ENCODE measurements at regions not wholly inside any gene's neighbourhood (a gene's known extent, or its start where the extent isn't known, plus 50 kb on each side); places are given as distances from the start of the nearest gene placed in this dataset.

- TF ChIP-seq, protein P1, sequence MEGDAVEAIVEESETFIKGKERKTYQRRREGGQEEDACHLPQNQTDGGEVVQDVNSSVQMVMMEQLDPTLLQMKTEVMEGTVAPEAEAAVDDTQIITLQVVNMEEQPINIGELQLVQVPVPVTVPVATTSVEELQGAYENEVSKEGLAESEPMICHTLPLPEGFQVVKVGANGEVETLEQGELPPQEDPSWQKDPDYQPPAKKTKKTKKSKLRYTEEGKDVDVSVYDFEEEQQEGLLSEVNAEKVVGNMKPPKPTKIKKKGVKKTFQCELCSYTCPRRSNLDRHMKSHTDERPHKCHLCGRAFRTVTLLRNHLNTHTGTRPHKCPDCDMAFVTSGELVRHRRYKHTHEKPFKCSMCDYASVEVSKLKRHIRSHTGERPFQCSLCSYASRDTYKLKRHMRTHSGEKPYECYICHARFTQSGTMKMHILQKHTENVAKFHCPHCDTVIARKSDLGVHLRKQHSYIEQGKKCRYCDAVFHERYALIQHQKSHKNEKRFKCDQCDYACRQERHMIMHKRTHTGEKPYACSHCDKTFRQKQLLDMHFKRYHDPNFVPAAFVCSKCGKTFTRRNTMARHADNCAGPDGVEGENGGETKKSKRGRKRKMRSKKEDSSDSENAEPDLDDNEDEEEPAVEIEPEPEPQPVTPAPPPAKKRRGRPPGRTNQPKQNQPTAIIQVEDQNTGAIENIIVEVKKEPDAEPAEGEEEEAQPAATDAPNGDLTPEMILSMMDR (IDR thresholded peaks at IDR 0.05), result no peak
- Mint-ChIP-seq H3K36me3 (ENCODE audit: low read depth) (no peaks in the 10 kb centered on the region), H3K9me3 (ENCODE audit: low read depth) (peaks cover 7% of the 10 kb centered on the region), H3K4me3 (ENCODE audit: unreplicated experiment) (no peak overlapping the region), H3K27ac (ENCODE audit: unreplicated experiment) (no peak overlapping the region), H3K27me3 (ENCODE audit: low read depth) (no peaks in the 10 kb centered on the region), H3K4me1 (ENCODE audit: low read depth) (peaks cover 17% of the 10 kb centered on the region)
- DNase-seq (ENCODE audit: low spot score), result no peak
These were observed 416.2 kb upstream of the GHITM start for GRCh38 chr10:83723080-83723479.

DNA sequence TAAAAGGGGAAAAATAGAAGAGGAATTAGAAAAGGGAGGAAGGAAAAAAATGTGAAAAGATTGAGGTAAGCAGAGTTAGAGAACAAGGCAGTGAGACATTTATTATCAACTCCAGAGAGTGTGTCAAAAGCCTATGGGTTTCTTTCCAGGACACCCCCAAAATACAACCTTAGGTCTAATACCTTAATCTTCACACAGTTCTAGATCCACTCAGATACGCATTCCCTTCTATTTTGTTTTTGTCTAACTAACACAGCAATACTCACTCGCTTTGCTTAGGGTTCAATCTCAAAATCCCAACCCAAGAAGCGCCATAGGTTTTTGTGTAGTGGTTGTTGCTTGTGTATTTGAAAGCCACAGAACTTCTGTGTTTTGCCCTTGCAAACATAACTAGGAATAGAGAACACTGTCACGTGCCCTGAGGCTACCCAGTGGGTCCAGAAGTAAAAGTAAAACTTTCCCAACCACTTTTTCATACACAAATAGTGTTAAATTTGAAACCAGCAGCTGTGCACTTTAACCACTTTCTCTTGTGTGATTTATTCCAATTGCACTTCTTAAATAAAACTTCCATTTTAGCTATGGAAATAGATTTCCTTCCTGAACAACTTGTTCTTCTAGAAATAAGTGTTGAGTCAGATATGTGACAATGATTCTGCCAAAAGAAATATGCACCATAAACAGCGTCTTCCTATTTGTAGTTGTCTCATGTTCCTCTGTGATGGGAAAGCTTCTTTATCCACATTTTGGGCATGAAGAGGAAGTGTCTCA, 414.7 kb upstream of the GHITM start:
- Mint-ChIP-seq H3K4me3 (ENCODE audit: unreplicated experiment) (no peak overlapping the region), H3K27ac (ENCODE audit: unreplicated experiment) (no peak overlapping the region), H3K4me1 (ENCODE audit: low read depth) (peaks cover 17% of the 10 kb centered on the region), H3K36me3 (ENCODE audit: low read depth) (no peaks in the 10 kb centered on the region), H3K27me3 (ENCODE audit: low read depth) (no peaks in the 10 kb centered on the region), H3K9me3 (ENCODE audit: low read depth) (peaks cover 7% of the 10 kb centered on the region)
- TF ChIP-seq, protein P1 (IDR thresholded peaks at IDR 0.05), result no peak
- DNase-seq (ENCODE audit: low spot score), result no peak

DNA sequence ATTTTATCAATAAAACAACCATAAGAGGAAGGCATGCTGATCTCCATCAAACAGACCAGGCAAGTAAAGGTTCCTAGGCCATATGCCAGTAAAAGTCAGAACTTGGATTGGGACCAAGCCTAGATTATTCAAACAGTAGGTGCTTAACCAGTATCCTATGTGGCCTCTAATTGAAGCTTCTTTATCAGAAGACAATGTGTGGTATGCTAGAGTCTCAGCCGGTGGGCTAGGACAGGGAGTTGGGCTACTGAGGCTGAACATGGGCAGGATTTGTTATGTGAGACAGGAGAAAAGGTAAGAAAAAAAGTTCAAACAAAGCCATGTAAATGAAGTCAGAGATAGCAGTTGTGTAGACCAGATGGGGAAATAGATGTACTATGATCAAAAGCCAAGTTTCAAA, 413.7 kb upstream of the GHITM start:
- no peaks in the 10 kb centered on the region for H3K36me3 Mint-ChIP-seq (ENCODE audit: low read depth)
- no peak for DNase-seq (ENCODE audit: low spot score)
- H3K27me3 Mint-ChIP-seq (ENCODE audit: low read depth), result no peaks in the 10 kb centered on the region
- no peak overlapping the region for H3K4me3 Mint-ChIP-seq (ENCODE audit: unreplicated experiment)
- peaks cover 4% of the 10 kb centered on the region for H3K9me3 Mint-ChIP-seq (ENCODE audit: low read depth)
- H3K4me1 Mint-ChIP-seq (ENCODE audit: low read depth), result peaks cover 17% of the 10 kb centered on the region
- H3K27ac Mint-ChIP-seq (ENCODE audit: unreplicated experiment), result no peak overlapping the region
- TF ChIP-seq, protein P1 (IDR thresholded peaks at IDR 0.05), result no peak

- H3K9me3 Mint-ChIP-seq (ENCODE audit: low read depth), result peaks cover 31% of the 10 kb centered on the region
- H3K4me3 Mint-ChIP-seq (ENCODE audit: unreplicated experiment), result no peak overlapping the region
- H3K4me1 Mint-ChIP-seq (ENCODE audit: low read depth), result no peaks in the 10 kb centered on the region
- H3K27ac Mint-ChIP-seq (ENCODE audit: unreplicated experiment), result no peak overlapping the region
- TF ChIP-seq, protein P1 (IDR thresholded peaks at IDR 0.05), result no peak
- peaks cover 5% of the 10 kb centered on the region for H3K36me3 Mint-ChIP-seq (ENCODE audit: low read depth)
- no peak for DNase-seq (ENCODE audit: low spot score)
- H3K27me3 Mint-ChIP-seq (ENCODE audit: low read depth), result no peaks in the 10 kb centered on the region
These were observed 405.0 kb upstream of the GHITM start for GRCh38 chr10:83734278-83734677.

DNA sequence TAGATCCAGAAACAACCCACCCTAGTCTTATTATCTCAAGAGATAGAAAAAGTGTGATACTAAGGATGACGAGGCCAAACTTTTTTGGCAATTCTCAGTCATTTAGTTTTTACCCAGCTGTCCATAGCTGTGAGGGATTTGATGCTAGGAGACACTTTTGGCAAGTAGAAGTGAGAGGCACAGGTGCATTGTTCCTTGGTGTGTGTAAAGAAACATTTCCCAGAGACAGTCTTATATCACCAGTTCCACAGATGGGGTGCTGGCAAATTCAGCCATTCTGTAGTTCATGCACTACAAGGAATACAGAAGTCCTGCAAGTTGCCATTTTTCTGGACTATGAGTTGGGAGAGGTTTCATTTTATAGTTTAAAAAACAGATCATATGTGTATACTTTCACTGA, 403.3 kb upstream of the GHITM start:
- Mint-ChIP-seq H3K36me3 (ENCODE audit: low read depth) (peaks cover 5% of the 10 kb centered on the region), H3K4me3 (ENCODE audit: unreplicated experiment) (no peak overlapping the region), H3K27ac (ENCODE audit: unreplicated experiment) (no peak overlapping the region), H3K4me1 (ENCODE audit: low read depth) (peaks cover 4% of the 10 kb centered on the region), H3K9me3 (ENCODE audit: low read depth) (peaks cover 31% of the 10 kb centered on the region), H3K27me3 (ENCODE audit: low read depth) (no peaks in the 10 kb centered on the region)
- no peak for DNase-seq (ENCODE audit: low spot score)
- TF ChIP-seq, protein P1 (IDR thresholded peaks at IDR 0.05), result no peak
